ENCODE measurements at regions not wholly inside any gene's neighbourhood (a gene's known extent, or its start where the extent isn't known, plus 50 kb on each side); places are given as distances from the start of the nearest gene placed in this dataset.
"Not testable (repeated sequence)": the region's sequence is repeated elsewhere in the genome, so short reads cannot be mapped to it uniquely, and the experiment has no call there.

- DNase-seq (ENCODE audit: low read depth in 4 of 4, low spot score in 3 of 4): no peak
Observed at GRCh38 chr9:117936185-117937130, 232.3 kb downstream of the TLR4 start.

- peak in 1 of 4 donors; percentile 0 for DNase-seq (ENCODE audit: low read depth in 4 of 4, low spot score in 3 of 4)
Observed at GRCh38 chr9:117938086-117938485, 233.9 kb downstream of the TLR4 start.

GRCh38 chr9:117938896-117939295, 234.7 kb downstream of the TLR4 start:
- no peak for DNase-seq (ENCODE audit: low read depth in 4 of 4, low spot score in 3 of 4)

GRCh38 chr9:117944750-117945149, 240.5 kb downstream of the TLR4 start:
- DNase-seq (ENCODE audit: low read depth in 4 of 4, low spot score in 3 of 4): not testable (repeated sequence)

GRCh38 chr9:117945286-117945685, 241.1 kb downstream of the TLR4 start:
- no peak for DNase-seq (ENCODE audit: low read depth in 4 of 4, low spot score in 3 of 4)

- DNase-seq (ENCODE audit: low read depth in 4 of 4, low spot score in 3 of 4): no peak
Observed at GRCh38 chr9:117951127-117951526, 246.9 kb downstream of the TLR4 start.

- DNase-seq (ENCODE audit: low read depth in 4 of 4, low spot score in 3 of 4): no peak
Observed at GRCh38 chr9:117952581-117952980, 248.4 kb downstream of the TLR4 start.

- DNase-seq (ENCODE audit: low read depth in 4 of 4, low spot score in 3 of 4): no peak
Observed at GRCh38 chr9:117957267-117957666, 253.1 kb downstream of the TLR4 start.

GRCh38 chr9:117958726-117959125, 254.5 kb downstream of the TLR4 start:
- no peak for DNase-seq (ENCODE audit: low read depth in 4 of 4, low spot score in 3 of 4)

- DNase-seq (ENCODE audit: low read depth in 4 of 4, low spot score in 3 of 4): no peak
Observed at GRCh38 chr9:117963493-117964090, 259.4 kb downstream of the TLR4 start.

GRCh38 chr9:117970276-117971050, 266.3 kb downstream of the TLR4 start:
- no peak for DNase-seq (ENCODE audit: low read depth in 4 of 4, low spot score in 3 of 4)

GRCh38 chr9:117974108-117974507, 269.9 kb downstream of the TLR4 start:
- no peak for DNase-seq (ENCODE audit: low read depth in 4 of 4, low spot score in 3 of 4)

GRCh38 chr9:117979914-117980313, 275.7 kb downstream of the TLR4 start:
- DNase-seq (ENCODE audit: low read depth in 4 of 4, low spot score in 3 of 4): no peak

GRCh38 chr9:117987945-117988344, 283.7 kb downstream of the TLR4 start:
- DNase-seq (ENCODE audit: low read depth in 4 of 4, low spot score in 3 of 4): no peak

- peak; percentile 6 to 50 (median 28) for DNase-seq (ENCODE audit: low read depth in 4 of 4, low spot score in 3 of 4)
Observed at GRCh38 chr9:117992006-117992405, 287.8 kb downstream of the TLR4 start.

GRCh38 chr9:118000581-118000980, 296.4 kb downstream of the TLR4 start:
- no peak for DNase-seq (ENCODE audit: low read depth in 4 of 4, low spot score in 3 of 4)

GRCh38 chr9:118003240-118003639, 299.0 kb downstream of the TLR4 start:
- DNase-seq (ENCODE audit: low read depth in 4 of 4, low spot score in 3 of 4): no peak

- no peak for DNase-seq (ENCODE audit: low read depth in 4 of 4, low spot score in 3 of 4)
Observed at GRCh38 chr9:118008246-118008645, 304.0 kb downstream of the TLR4 start.

GRCh38 chr9:118009614-118010013, 305.4 kb downstream of the TLR4 start:
- DNase-seq (ENCODE audit: low read depth in 4 of 4, low spot score in 3 of 4): no peak

GRCh38 chr9:118017607-118018122, 313.5 kb downstream of the TLR4 start:
- DNase-seq (ENCODE audit: low read depth in 4 of 4, low spot score in 3 of 4): no peak

GRCh38 chr9:118023644-118024043, 319.4 kb downstream of the TLR4 start:
- DNase-seq (ENCODE audit: low read depth in 4 of 4, low spot score in 3 of 4): no peak
